HCT116 (cell line): ENCODE measurements at regions not wholly inside any gene's neighbourhood (a gene's known extent, or its start where the extent isn't known, plus 50 kb on each side); places are given as distances from the start of the nearest gene placed in this dataset.

ENCODE experiments used
- ATAC-seq: fragments of 200-7000 bp; cut with Tn5 transposase; 2 replicates; pipeline ENCODE4 v1.9.1; 2020; ENCODE audit warnings: mild to moderate bottlenecking, moderate library complexity
- BruUV-seq: library from RNA; stranded (reverse); fragments of 400-500 nt; replicated peaks from 2 replicates; lab custom pipeline; 2021; lab: Mats Ljungman, UMichigan
- CTCF ChIA-PET: fragments of 300-600 bp; sonication (Branson Sonifier 250); formaldehyde crosslinking; loops from one replicate; lab custom pipeline; 2021; ENCODE audit warnings: antibody characterized with exemption; lab: Charles Lee
- POLR2A ChIA-PET: fragments of 300-600, 350-600 bp; sonication (Branson Sonifier 250); formaldehyde crosslinking; loops from one replicate; lab custom pipeline; 2021; ENCODE audit warnings: antibody characterized with exemption; lab: Charles Lee
- RAD21 ChIA-PET, 2 experiments: fragments of 300-600 bp; sonication (Branson Sonifier 250); formaldehyde crosslinking; loops; one replicate each; lab custom pipeline; 2023; ENCODE audit warnings: low total read pairs in 2 of 2; ENCODE audit not compliant: uncharacterized antibody in 2 of 2, unreplicated experiment in 2 of 2, low non-redundant PET in 1 of 2; lab: Charles Lee
- DNase-seq: peaks from one replicate; pipeline ENCODE4 v3.0.0-alpha.2; 2010; ENCODE audit warnings: low read depth, low spot score
- H2AFZ ChIP-seq: fragments of 200-600 bp; shearing (Covaris generic), sonication (generic); 2 replicates; pipeline ENCODE4 v1.6.1; 2017; ENCODE audit warnings: low read depth, mixed run types, mixed read lengths, antibody characterized with exemption, low read length; ENCODE audit not compliant: poor library complexity, severe bottlenecking
- H3K27ac ChIP-seq: 2 replicates; pipeline ENCODE4 v1.5.1; 2012; ENCODE audit warnings: low read depth, low read length
- H3K27me3 ChIP-seq: fragments of 200-600 bp; sonication (generic); 2 replicates; pipeline ENCODE4 v1.6.1; 2016; ENCODE audit warnings: mixed run types, low read length, mixed read lengths; ENCODE audit not compliant: insufficient read depth
- H3K36me3 ChIP-seq, 2 experiments: fragments of 200-500 bp in 1 of 2; fragments of 200-600 bp in 1 of 2; sonication (Bioruptor generic) in 1 of 2; sonication (generic) in 1 of 2; 2 replicates each; pipeline versions ENCODE4 v1.5.1 to v1.6.1; 2014 to 2016; ENCODE audit warnings: low read length in 2 of 2, inconsistent platforms in 1 of 2, mixed read lengths in 1 of 2, mixed run types in 1 of 2; ENCODE audit not compliant: insufficient read depth in 2 of 2, control insufficient read depth in 1 of 2
- H3K4me1 ChIP-seq, 2 experiments: fragments of 200-600 bp in 1 of 2; sonication (generic) in 1 of 2; 2 replicates each; pipeline versions ENCODE4 v1.5.1 to v1.6.1; 2012 to 2017; ENCODE audit warnings: low read length in 2 of 2, inconsistent platforms in 1 of 2, mild to moderate bottlenecking in 1 of 2, mixed read lengths in 1 of 2, mixed run types in 1 of 2, moderate library complexity in 1 of 2; ENCODE audit not compliant: insufficient read depth in 2 of 2, control insufficient read depth in 1 of 2
- H3K4me2 ChIP-seq: fragments of 200-600 bp; sonication (generic); 2 replicates; pipeline ENCODE4 v1.6.1; 2017; ENCODE audit warnings: mixed run types, low read length, mixed read lengths
- H3K4me3 ChIP-seq, 2 experiments: fragments of 200-600 bp in 1 of 2; sonication (generic) in 1 of 2; replicated peaks in 1 of 2; 2 replicates each; pipeline ENCODE4 v1.5.1; 2011 to 2016; ENCODE audit warnings: low read length in 2 of 2, control low read depth in 1 of 2, low read depth in 1 of 2, mild to moderate bottlenecking in 1 of 2, mixed read lengths in 1 of 2, mixed run types in 1 of 2
- H3K79me2 ChIP-seq: fragments of 200-600 bp; sonication (generic); 2 replicates; pipeline ENCODE4 v1.6.1; 2017; ENCODE audit warnings: mild to moderate bottlenecking, mixed run types, low read length, moderate library complexity, mixed read lengths; ENCODE audit not compliant: insufficient read depth
- H3K9ac ChIP-seq: fragments of 200-600 bp; sonication (generic); 2 replicates; pipeline ENCODE4 v1.6.1; 2016; ENCODE audit warnings: low read length, mixed read lengths
- H3K9me2 ChIP-seq: fragments of 200-600 bp; sonication (generic), shearing (Covaris generic); 2 replicates; pipeline ENCODE4 v1.6.1; 2017; ENCODE audit warnings: mixed run types, mild to moderate bottlenecking, moderate library complexity; ENCODE audit not compliant: insufficient read depth
- H3K9me3 ChIP-seq, 2 experiments: fragments of 200-500 bp in 1 of 2; fragments of 200-600 bp in 1 of 2; sonication (Bioruptor generic) in 1 of 2; sonication (generic) in 1 of 2; 2 replicates each; pipeline ENCODE4 v1.6.1; 2014 to 2017; ENCODE audit warnings: low read length in 2 of 2, mixed read lengths in 2 of 2, inconsistent platforms in 1 of 2, low read depth in 1 of 2, mild to moderate bottlenecking in 1 of 2, mixed run types in 1 of 2, moderate library complexity in 1 of 2; ENCODE audit not compliant: control insufficient read depth in 1 of 2, insufficient read depth in 1 of 2
- H4K20me1 ChIP-seq: fragments of 200-600 bp; sonication (generic), shearing (Covaris generic); 2 replicates; pipeline ENCODE4 v1.6.1; 2017; ENCODE audit warnings: mixed run types, mild to moderate bottlenecking, moderate library complexity; ENCODE audit not compliant: insufficient read depth
- ATF3 ChIP-seq: IDR thresholded peaks from 2 replicates; pipeline ENCODE4 v1.6.1; 2012
- CEBPB ChIP-seq: IDR thresholded peaks from 2 replicates; pipeline ENCODE4 v1.6.1; 2012; ENCODE audit warnings: low read depth
- EGR1 ChIP-seq: IDR thresholded peaks from 2 replicates; pipeline ENCODE4 v1.6.1; 2012; ENCODE audit warnings: low read depth
- ELF1 ChIP-seq: IDR thresholded peaks from 2 replicates; pipeline ENCODE4 v1.6.1; 2012; ENCODE audit warnings: low read depth, borderline replicate concordance
- EZH2 ChIP-seq: fragments of 200-600 bp; sonication (generic); IDR thresholded peaks from 2 replicates; pipeline ENCODE4 v1.6.1; 2017; ENCODE audit warnings: antibody characterized with exemption, mixed run types
- EZH2phosphoT487 ChIP-seq: fragments of 200-600 bp; IDR thresholded peaks from 2 replicates; pipeline ENCODE4 v1.6.1; 2018; ENCODE audit warnings: antibody characterized with exemption, borderline replicate concordance
- JUND ChIP-seq: IDR thresholded peaks from 2 replicates; pipeline ENCODE4 v1.6.1; 2012
- MAX ChIP-seq: IDR thresholded peaks from 2 replicates; pipeline ENCODE4 v1.6.1; 2012
- POLR2A ChIP-seq: IDR thresholded peaks from 2 replicates; pipeline ENCODE4 v1.7.0; 2011; ENCODE audit warnings: borderline replicate concordance; ENCODE audit not compliant: insufficient read depth, insufficient read length; ENCODE audit errors: extremely low read depth
- POLR2AphosphoS5 ChIP-seq: IDR thresholded peaks from 2 replicates; pipeline ENCODE4 v1.6.1; 2011; ENCODE audit warnings: mild to moderate bottlenecking, low read depth, low read length, moderate library complexity
- REST ChIP-seq: IDR thresholded peaks from 2 replicates; pipeline ENCODE4 v1.6.1; 2012; ENCODE audit warnings: low read depth
- SP1 ChIP-seq: IDR thresholded peaks from 2 replicates; pipeline ENCODE4 v1.6.1; 2012; ENCODE audit warnings: low read depth
- TCF7L2 ChIP-seq: IDR thresholded peaks from 2 replicates; pipeline ENCODE4 v1.7.0; 2011; ENCODE audit warnings: borderline replicate concordance, inconsistent platforms; ENCODE audit not compliant: insufficient read depth, insufficient read length; ENCODE audit errors: extremely low read depth
- YY1 ChIP-seq: IDR thresholded peaks from 2 replicates; pipeline ENCODE4 v1.6.1; 2011; ENCODE audit warnings: low read length, low read depth, moderate library complexity, mild to moderate bottlenecking; ENCODE audit not compliant: insufficient replicate concordance; ENCODE audit errors: extremely low read depth
- ZBTB33 ChIP-seq: IDR thresholded peaks from 2 replicates; pipeline ENCODE4 v1.6.1; 2011; ENCODE audit warnings: mild to moderate bottlenecking, low read length, moderate library complexity; ENCODE audit not compliant: insufficient replicate concordance; ENCODE audit errors: extremely low read depth
- ZFX ChIP-seq: fragments of 450-650 bp; IDR thresholded peaks from 2 replicates; pipeline ENCODE4 v1.6.1; 2017
- ZNF274 ChIP-seq: fragments of 200-500 bp; sonication (Bioruptor generic); IDR thresholded peaks from 2 replicates; pipeline ENCODE4 v1.6.1; 2014; ENCODE audit warnings: mild to moderate bottlenecking, low read depth, low read length, inconsistent platforms
- intact Hi-C: fragments of 100-400 bp; cut with micrococcal nuclease; formaldehyde crosslinking; loops from 2 replicates; pipeline ENCODE4 v1.10.0; 2022

- H3K36me3 ChIP-seq: no peaks in the 10 kb centered on the region
- no peak overlapping the region for H3K4me2 ChIP-seq
- POLR2A ChIA-PET: no interaction called here
- H3K9me2 ChIP-seq: no peaks in the 10 kb centered on the region
- CTCF ChIA-PET: no interaction called here
- no peaks in the 10 kb centered on the region for H3K9me3 ChIP-seq
- RAD21 ChIA-PET: no interaction called here
- TF ChIP-seq ZBTB33 (no peak), CEBPB (no peak), ZNF274 (no peak), SP1 (no peak), EGR1 (no peak), ELF1 (no peak), YY1 (no peak), REST (no peak), ATF3 (no peak), EZH2 (no peak), ZFX (no peak), EZH2phosphoT487 (no peak), MAX (no peak), JUND (no peak), POLR2A (no peak), POLR2AphosphoS5 (no peak), TCF7L2 (no peak)
- TF ChIP-seq, all 23 proteins: peak for 0
- H3K79me2 ChIP-seq: no peaks in the 10 kb centered on the region
- H3K4me3 ChIP-seq: no peak overlapping the region
- no peaks in the 10 kb centered on the region for H3K27me3 ChIP-seq
- H2AFZ ChIP-seq: no peak overlapping the region
- no peak overlapping the region for H3K27ac ChIP-seq
- intact Hi-C loops: no loop called here
- H4K20me1 ChIP-seq: no peaks in the 10 kb centered on the region
- no TSS peak for BruUV-seq
- no peak for DNase-seq
- H3K4me1 ChIP-seq: no peaks in the 10 kb centered on the region
- no peak for ATAC-seq
- no peak overlapping the region for H3K9ac ChIP-seq
These were observed 73.8 kb upstream of the TPM1 start for GRCh38 chr15:62968699-62969098.
